GM19463 (cell line): ENCODE measurements at regions not wholly inside any gene's neighbourhood (a gene's known extent, or its start where the extent isn't known, plus 50 kb on each side); places are given as distances from the start of the nearest gene placed in this dataset.
"Not testable (repeated sequence)": the region's sequence is repeated elsewhere in the genome, so short reads cannot be mapped to it uniquely, and the experiment has no call there.

ENCODE experiments used
- ATAC-seq: cut with Tn5 transposase; IDR thresholded peaks from one replicate; pipeline ENCODE4 v1.9.1; 2021; ENCODE audit warnings: mild to moderate bottlenecking, moderate library complexity; ENCODE audit not compliant: unreplicated experiment

DNA sequence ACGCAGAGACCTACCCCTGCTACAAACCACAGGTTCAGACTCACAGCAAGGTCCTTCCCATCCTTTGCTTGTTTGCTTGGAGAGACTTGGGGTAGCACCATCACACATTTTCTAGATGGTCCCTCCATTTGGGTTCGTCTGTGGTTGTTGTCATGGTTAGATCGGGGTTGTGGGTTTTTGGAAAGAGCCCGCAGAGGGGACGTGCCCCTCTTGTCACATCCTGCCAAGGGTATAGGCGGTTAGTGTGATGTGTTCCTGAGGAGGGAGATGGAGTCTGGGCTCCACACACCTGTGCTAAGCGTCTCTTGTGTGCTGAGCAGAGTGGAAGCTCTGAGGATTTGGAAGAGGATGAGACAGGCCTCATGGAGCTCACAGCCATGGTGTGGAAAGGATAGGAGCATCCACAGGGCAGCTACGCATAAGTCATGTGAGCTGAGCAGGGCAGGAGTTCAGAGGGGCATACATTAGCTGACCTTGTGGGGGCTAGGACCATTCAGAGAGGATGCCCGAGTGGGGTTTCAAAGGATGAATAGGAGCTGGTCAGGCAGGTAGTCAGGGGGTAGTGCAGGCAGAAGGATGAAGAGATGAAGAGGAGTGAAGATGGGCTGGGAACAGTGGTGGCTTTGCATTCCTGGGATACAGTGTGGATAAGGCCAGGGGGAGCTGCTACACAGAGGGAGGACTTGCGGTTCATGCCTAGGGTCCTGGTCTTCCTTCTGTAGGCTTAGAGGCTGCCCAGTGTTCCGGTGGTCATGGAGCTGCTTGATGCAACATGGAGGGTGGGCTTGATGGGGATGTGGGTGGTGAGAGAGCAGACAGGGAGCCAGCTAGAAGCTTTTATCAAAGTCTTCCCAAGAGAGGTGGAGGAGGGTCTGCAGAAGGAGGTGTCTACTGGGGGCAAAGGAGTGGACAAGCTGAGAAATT, 62.9 kb downstream of the ACKR3 start:
- no peak for ATAC-seq

DNA sequence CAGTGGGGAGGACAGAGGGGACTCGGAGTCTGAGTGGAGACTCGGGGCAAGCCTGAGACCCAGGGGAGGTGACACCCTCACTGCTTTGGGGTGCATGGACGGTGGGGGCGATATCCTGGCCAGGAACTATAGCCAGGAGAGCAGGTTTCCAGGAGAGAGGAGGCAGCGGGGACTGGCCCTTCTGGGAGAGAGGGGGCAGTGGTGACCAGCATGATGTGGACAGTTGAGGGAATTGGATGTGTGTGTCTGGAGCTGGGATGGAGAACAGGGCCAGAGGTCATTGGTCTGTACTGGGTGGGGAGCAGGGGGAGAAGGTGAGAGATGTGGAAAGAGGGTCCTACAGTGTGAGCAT, 63.6 kb downstream of the ACKR3 start:
- ATAC-seq = no peak

DNA sequence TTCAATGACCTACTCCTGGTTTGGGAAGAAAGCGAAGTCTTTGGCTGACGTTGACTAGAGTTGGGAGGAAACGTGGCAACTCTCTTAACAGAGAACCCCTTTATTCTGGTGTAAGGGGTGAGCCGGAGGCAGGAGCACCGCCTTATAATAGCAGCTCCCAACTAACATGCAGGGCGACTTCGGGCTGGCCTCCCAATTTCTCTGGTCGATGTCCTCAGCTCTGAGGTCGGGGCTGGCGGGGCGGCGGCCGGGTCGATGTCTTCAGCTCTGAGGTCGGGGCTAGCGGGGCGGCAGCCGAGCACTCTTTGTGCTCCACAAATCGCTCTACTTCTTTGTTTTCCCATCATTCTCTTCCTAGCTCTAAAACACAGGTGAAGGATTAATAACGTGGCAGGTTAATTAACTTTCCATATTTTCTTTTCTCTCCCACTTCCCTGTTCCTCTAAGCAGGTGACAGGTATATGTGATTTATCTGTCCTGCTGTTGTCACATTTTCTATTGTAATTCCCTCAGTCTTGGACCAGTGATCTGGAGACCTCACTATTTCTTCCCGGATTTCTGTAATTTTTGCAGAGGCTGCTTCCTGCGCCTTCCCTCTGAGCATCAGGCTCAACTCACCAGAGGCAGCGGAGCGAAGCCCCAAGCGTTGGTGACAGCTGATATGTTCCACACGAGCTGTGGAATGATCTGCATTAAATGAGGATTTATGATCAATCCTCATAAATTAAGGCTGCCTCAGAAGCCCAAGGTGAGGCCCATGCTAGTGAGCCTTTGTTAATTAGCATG, 64.3 kb downstream of the ACKR3 start:
- no peak for ATAC-seq

DNA sequence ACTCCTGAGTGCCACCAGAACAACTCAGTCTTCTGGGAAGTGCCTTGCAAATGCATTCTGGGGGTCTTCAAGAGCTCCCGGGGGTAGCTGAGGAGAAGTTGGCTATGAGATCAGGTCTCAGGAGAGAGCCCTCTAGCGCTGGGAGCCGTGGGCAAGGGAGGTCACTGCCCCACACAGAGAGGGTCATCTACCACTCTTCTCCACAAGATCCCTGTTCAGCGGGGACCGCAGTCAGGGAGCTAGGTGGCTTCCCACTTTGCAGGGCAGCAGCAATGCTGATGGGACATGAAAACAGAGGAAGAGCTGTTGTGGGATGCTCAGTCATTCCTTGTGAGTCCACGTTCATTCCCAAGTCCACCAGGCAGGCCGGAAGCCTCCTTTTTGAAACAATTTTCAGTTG, 66.6 kb downstream of the ACKR3 start:
- no peak for ATAC-seq

DNA sequence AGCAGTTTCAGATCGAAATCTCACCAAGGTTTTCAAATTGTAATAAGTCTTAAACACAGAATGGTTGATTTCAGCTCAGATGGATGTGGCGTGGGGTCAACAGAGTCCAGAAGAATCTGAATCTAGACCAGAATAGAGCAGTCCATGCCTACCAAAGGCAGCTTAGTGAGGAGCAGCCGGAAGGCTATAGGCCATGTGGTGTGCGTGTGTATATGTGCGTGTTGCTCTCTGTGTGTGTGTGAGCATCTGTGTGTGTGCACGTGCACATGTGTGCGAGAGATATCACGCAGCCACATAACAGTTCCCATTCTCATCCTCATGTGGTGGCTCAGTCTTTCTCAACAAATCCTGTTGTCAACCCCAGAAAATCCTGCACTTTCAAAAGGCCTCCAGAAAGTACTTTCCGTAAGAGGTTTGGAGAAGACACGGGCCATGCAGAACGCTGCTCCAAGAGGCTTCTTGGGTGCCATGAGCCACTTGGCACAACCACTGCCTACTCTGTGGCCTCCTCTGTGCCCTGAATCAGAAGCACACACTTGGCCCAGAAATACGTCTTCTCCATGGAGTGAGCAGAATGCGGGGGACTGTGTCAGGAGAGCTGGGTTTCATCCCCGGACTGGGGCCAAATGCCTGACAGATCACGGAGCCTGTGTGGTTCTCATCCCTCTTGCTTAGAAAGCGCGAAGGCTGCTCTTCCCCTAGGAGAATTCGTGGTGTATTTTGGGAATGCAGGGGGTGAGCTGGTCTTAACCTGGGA, 67.3 kb downstream of the ACKR3 start:
- no peak for ATAC-seq

DNA sequence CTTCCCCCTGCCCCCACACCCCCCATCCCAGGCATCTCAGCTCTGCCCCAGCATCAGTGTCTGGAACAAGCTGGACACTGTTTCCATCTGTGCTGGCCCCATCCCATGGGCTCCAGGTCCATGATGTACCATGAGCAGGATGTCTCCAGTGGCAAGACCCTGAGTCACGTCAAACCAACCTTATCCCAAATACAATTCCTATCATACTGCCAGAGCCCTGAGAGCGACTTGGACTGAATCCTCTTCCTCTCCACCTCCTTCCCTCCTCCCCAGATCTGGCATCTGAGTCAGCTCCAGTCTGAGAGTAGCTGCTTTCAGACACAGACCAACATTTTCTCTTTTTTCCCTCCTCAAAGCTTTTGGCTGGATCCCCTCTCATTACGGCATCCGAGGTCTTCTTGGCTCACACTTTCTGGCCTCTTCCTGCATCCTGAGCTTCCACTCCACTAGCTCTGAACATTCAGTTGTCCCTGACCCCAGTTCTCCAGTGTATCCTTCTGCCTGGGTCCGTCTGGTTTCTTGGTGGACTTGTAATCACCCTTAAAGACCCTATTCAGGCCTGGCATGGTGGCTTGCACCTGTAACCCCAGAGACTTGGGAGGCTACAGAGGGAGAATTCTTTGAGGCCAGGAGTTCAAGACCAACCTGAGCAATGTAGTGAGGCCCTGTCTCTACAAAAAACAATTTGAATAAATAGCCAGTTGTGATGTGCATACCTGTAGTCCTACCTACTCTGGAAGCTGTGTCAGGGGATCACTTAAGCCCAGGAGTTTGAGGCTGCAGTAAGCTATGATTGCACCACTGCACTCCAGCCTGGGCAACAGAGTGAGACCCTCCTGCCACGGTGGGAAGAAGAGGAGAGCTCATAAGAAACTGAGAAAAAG, 68.3 kb downstream of the ACKR3 start:
- ATAC-seq = no peak

DNA sequence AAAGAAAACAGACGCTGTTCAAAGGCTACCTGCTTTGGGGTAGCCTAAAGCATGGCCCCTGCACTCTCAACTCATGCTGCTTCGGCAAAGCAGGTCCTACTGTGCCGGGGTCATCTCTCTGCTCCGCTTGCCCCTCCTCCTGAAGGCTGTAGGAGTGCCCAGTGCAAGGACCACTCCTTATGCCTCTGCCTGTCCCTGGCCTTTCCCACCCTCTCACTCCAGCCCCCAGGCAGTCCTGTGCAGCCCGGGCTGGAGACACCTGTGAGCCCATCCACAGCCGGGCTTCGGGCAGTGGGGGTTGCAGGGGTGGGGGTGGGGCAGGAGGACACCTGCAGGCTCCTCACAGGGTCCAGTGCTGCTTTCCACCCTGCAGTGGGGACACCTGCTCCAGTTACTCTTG, 69.1 kb downstream of the ACKR3 start:
- no peak for ATAC-seq

DNA sequence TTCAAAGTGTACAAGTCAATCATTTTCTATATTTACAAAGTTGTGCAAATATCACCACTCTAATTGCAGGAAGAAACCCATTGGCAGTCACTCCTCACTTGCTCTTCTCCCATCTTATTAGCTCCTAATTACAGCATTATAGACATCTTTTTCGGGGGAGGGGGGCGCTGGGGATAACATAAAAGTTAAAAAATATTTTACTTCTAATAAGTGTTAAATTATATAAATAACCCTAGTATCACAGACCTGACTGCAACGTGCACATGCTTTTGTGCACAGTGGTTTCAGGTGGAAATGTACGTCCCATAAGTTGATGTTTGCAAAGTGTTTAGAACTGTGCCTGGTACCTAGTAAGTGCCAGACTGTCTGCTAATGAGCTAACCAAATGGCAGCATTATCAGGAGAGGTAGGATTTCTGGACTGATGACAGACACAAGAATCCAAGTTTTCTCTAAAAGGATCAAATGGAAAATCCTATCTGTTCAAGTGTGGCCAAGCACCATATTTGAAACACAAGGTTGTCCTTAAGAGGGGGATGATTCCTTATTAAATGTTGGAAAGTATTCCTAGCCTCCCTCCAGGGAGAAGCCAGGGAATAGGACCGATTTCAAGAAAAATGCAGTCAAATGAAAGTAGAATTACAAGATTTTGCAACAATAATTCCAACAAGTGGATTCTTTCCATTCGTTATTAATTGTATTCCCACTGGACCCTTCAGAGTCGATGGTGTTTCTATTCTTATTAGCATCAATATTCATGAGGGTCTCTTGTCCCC, 70.0 kb downstream of the ACKR3 start:
- no peak for ATAC-seq

DNA sequence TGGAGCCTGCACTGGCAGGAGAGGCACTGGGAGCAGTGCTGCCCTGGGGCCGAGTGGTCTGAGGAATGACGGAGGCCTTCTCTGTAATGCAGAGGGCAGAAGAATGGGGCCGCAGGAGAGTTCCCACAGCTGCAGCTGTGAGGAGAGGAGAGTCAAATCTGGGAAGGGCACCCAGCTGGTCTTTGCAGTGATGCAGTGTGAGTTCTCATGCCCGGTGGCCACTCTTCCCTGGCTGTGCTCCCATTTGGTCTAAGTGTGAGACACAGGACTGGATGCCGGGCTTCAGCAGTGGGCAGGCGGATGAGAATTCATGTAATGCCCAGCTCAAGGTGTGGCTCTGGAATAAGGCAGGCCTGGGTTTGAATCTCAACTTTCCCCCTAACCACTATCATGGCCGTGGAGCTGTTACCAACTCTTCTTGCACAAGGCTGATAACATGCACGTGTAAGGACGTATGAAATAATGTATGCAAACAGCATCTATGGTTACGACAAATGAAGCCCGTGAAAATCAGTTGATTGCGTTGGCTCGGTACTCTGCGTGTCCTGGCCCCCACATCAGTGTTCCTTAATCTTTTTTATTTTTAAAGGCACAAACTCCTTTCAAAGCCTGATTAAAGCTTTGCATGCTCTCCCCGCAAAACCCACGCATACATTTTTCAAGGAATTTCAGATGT, 71.6 kb downstream of the ACKR3 start:
- no peak for ATAC-seq

DNA sequence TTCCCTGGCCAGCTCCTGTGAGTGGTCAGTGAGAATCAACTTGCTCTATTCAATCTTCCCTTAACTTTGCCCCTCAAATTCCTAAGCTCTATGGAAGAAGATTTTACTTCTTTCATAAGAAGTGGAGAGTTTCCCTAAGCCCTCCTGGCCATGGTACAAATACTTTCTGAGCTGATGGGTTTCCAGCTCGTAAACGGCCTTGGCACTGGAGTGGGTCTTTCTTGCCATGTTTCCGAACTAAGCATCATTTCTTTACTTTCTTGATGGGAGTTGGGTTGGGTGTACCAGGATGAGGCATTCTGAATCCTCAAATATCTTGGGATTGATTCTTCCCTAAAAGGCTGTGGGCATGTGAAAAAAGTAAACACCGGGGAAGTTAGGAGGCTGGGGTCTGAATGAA, 72.5 kb downstream of the ACKR3 start:
- ATAC-seq = no peak

DNA sequence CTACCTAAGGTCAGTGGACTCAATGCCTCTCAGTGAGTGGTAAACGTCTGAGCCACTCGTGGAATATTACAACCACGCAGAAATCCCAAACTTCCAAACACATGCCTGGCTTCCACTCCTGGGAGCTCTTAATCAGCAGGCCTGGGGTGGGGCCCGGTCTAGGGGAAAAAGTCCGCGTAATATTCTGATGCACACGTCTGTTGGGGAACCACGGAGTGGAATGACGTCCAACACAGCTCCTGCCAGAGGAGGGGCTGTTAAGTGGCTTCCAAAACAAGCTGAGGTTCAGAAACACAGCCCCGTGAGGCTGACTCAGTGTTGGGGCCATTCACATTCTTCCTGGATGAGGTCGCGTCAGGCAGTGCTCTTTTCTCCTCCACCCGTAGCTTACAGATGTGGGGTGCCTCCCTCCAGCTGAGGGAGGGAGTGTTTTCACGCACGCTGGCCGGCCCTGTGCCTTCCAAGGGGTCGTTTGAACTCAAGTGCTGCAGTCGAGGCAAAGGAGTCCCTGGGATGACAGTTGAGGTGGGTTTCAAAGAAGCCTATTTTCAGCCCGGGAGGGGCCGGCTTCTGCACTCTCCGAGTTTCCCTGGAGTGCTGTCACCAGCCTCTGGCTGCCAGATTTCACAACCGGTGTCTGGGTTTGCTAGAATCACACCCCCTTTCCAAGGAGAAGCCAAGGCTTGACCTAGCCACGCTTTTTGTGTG, 73.1 kb downstream of the ACKR3 start:
- ATAC-seq = no peak

DNA sequence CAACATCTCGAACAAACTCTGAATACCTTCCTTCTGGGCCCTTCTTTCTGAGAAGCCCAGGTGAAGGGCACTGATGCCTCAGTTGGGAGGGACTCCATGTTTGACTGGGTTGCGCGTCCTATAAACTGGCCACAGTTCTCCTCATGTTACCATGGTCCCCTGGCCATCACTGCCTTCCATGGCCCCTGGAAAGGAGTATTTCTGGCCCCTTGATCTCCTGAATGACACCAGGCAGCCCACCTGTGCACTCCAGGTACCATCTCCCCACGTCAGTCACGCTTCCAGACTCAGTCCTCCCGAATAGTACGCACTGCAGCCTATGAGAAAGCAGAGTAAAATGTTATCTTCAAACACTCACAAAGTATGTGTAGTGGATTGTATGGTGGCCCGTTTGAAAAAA, 73.9 kb downstream of the ACKR3 start:
- no peak for ATAC-seq

DNA sequence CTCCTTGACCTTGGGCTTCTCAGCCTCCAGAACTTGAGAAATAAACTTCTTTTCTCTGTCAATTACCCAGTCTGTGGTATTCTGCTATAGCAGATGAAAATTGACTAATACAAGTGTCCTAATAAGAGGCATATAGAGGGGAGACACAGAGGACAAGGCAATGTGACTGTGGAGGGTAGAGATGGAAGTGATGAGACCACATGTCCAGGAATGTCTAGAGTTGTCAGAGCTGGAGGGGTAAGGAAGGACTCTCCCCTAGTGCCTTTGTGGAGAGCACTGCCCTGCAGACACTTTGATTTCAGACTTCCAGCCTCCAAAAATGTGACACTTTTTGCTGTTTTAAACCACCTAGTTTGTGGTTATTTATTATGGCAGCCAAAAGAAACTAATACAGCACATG, 74.4 kb downstream of the ACKR3 start:
- no peak for ATAC-seq

DNA sequence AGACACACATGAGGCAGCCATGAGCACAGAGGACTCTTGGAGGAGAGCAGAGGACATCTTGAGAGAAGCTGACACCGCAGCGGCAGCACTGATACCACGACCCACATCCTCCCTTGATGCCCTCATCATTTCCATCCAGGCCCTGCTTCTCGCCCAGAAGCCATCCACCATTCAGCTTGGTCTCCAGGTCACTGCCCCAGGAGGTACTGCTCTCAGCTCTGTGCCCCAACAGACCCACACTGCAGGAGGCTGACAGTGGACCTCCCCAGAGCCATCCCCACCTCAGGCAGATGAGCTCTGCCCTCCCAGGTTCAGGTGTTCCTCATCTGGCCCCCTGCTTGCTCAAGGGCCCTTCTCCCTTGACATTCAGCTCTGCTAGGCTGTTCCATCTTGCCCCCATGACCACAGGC, 74.9 kb downstream of the ACKR3 start:
- no peak for ATAC-seq

DNA sequence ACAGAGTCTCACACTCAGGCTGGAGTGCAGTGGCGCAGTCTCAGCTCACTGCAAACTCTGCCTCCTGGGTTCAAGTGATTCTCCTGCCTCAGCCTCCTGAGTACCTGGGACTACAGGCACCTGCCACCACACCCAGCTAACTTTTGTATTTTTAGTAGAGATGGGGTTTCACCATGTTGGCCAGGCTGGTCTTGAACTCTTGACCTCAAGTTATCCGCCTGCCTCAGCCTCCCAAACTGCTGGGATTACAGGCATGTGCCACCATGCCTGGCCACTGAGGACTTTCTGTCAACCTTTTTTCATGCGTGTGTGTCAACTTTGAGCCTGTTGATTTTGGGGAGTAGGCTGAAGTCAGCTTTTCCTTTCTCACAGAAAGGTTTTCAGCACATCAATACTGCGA, 75.5 kb downstream of the ACKR3 start:
- not testable (repeated sequence) for ATAC-seq

DNA sequence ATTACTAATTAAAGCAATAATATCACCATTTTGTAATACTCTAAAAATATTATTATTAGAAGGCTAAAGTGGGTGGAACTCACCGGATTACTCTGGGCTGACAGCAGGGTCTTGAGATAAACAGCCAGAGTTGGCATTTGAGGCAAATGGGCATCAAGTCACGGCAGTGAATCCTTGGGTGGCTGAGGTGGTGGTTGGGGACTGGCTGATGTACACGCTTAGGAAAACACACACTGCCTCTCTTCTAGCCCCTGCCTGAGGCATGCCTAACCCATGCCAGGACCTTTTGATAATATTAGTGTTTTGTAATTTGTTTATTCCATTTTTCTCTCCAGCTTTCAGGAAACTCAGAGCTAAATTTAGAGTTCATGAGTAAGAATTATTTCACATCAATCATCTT, 76.8 kb downstream of the ACKR3 start:
- ATAC-seq = no peak

DNA sequence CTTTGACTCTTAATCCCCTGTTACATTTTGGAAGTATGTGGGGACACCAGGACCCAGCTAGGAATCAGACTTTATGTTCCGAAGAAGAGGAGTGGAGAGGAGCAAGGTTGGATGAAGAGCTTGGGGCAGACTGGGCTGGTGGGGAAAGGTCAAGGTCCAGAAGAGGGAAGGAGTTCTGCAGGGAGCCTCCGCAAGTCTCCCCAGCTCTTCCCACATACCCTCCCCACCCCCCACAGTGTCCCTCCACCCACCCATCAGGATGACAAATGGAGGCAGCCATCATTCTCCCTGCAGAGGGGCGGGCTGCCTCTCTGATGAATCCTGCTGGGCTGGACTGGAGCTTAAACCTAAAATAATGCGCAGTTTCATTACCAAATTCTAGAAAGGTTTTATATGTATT, 77.2 kb downstream of the ACKR3 start:
- no peak for ATAC-seq

DNA sequence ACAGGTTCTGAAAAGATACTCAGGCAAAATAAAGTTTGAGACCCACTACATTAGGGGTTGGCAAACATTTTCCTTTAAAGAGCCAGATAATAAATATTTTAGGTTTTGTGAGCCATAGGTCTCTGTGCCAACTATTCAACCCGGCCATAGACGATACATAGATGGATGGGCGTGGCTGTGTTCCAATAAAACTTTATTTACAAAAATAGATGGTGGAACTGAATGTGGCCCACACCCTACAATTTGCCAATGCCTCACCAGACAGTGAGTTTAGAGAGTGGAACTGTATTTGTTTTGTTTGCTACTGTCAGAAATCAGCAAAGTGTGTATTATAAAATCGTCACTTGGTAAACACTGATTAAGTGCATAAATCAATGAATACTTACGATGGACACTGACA, 78.0 kb downstream of the ACKR3 start:
- no peak for ATAC-seq

DNA sequence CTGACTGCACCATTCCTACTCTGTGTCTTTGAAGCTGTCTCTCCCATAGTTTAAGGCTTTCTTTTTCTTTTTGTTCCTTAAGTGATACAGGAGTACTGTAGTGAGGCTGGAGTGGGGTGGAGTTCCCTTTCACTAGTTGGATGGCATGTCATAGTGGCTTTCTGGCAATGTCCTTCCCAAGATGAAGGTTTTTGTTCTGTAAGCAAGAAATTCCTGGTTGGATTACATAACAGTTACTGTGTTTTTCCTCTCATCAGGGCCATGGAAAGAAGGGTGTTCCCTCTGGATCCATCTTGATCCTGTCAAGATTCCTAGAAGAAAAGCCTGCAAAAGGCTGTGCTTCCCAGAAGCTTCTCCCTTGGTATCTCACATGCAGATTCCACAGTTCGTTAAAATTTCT, 84.2 kb downstream of the ACKR3 start:
- no peak for ATAC-seq
